ENCODE measurements at regions not wholly inside any gene's neighbourhood (a gene's known extent, or its start where the extent isn't known, plus 50 kb on each side); places are given as distances from the start of the nearest gene placed in this dataset.

DNA sequence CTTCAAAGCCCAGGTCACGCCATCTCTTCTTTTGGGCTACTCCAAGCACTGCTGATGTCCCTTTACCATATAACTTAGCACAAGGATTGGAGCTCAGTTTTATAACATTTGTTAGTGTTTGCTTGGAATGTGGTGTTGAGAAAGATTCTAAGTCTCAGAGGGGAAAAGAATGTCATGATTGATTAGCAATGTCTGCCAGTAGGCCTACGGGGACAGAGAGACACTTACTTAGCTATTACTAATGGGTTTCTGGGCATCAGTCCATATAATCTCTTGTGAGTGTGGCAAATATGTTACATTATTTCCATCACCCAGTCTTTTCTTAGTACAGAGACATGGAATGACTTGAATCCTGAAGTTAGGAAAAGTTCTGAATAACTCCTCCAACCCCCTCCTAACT is 75.4 kb upstream of the FSHB start (continued):
- TF ChIP-seq, protein P1, sequence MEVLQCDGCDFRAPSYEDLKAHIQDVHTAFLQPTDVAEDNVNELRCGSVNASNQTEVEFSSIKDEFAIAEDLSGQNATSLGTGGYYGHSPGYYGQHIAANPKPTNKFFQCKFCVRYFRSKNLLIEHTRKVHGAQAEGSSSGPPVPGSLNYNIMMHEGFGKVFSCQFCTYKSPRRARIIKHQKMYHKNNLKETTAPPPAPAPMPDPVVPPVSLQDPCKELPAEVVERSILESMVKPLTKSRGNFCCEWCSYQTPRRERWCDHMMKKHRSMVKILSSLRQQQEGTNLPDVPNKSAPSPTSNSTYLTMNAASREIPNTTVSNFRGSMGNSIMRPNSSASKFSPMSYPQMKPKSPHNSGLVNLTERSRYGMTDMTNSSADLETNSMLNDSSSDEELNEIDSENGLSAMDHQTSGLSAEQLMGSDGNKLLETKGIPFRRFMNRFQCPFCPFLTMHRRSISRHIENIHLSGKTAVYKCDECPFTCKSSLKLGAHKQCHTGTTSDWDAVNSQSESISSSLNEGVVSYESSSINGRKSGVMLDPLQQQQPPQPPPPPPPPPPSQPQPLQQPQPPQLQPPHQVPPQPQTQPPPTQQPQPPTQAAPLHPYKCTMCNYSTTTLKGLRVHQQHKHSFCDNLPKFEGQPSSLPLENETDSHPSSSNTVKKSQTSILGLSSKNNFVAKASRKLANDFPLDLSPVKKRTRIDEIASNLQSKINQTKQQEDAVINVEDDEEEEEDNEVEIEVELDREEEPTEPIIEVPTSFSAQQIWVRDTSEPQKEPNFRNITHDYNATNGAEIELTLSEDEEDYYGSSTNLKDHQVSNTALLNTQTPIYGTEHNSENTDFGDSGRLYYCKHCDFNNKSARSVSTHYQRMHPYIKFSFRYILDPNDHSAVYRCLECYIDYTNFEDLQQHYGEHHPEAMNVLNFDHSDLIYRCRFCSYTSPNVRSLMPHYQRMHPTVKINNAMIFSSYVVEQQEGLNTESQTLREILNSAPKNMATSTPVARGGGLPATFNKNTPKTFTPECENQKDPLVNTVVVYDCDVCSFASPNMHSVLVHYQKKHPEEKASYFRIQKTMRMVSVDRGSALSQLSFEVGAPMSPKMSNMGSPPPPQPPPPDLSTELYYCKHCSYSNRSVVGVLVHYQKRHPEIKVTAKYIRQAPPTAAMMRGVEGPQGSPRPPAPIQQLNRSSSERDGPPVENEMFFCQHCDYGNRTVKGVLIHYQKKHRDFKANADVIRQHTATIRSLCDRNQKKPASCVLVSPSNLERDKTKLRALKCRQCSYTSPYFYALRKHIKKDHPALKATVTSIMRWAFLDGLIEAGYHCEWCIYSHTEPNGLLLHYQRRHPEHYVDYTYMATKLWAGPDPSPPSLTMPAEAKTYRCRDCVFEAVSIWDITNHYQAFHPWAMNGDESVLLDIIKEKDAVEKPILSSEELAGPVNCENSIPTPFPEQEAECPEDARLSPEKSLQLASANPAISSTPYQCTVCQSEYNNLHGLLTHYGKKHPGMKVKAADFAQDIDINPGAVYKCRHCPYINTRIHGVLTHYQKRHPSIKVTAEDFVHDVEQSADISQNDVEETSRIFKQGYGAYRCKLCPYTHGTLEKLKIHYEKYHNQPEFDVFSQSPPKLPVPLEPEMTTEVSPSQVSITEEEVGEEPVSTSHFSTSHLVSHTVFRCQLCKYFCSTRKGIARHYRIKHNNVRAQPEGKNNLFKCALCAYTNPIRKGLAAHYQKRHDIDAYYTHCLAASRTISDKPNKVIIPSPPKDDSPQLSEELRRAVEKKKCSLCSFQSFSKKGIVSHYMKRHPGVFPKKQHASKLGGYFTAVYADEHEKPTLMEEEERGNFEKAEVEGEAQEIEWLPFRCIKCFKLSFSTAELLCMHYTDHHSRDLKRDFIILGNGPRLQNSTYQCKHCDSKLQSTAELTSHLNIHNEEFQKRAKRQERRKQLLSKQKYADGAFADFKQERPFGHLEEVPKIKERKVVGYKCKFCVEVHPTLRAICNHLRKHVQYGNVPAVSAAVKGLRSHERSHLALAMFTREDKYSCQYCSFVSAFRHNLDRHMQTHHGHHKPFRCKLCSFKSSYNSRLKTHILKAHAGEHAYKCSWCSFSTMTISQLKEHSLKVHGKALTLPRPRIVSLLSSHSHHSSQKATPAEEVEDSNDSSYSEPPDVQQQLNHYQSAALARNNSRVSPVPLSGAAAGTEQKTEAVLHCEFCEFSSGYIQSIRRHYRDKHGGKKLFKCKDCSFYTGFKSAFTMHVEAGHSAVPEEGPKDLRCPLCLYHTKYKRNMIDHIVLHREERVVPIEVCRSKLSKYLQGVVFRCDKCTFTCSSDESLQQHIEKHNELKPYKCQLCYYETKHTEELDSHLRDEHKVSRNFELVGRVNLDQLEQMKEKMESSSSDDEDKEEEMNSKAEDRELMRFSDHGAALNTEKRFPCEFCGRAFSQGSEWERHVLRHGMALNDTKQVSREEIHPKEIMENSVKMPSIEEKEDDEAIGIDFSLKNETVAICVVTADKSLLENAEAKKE (CRISPR knock-in tag; IDR thresholded peaks at IDR 0.05), result no peak

DNA sequence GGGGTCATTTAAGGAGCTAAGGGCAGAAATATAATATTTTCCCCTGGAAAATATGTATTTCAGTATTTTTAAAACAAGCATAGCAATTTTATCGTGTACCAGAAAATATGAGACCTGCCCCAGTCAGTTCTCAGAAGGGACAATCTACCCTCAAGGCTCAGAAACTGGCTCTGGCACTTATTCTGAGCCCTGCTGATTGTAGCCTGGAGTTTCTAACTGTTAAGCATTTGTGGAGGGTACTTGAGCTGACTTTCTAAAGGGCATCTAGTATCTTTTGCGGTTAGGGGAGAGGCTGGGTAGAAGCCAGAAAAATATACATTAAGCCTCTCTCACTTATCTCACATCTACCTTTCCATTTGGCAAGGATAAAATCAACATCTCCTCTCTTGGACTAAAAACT is 71.3 kb upstream of the FSHB start:
- H3K4me1 ChIP-seq (ENCODE audit: insufficient read depth), result no peaks in the 10 kb centered on the region
- no peak overlapping the region for H2AFZ ChIP-seq
- no peak overlapping the region for H3K4me3 Mint-ChIP-seq
- H3K79me2 ChIP-seq (replicated peaks; ENCODE audit: insufficient read depth), result no peaks in the 10 kb centered on the region
- no peak for DNase-seq (ENCODE audit: low spot score)
- H3K36me3 Mint-ChIP-seq (ENCODE audit: low read depth), result peaks cover 4% of the 10 kb centered on the region; the same call in 1 of the 3 replicates
- no peaks in the 10 kb centered on the region for H3K27me3 ChIP-seq (ENCODE audit: insufficient read depth)
- no peak overlapping the region for H3K27ac Mint-ChIP-seq
- no peak overlapping the region for H3K4me2 ChIP-seq
- no peaks in the 10 kb centered on the region for H3K4me1 Mint-ChIP-seq
- no peaks in the 10 kb centered on the region for H3K36me3 ChIP-seq (ENCODE audit: insufficient read depth)
- no peak overlapping the region for H3K27ac ChIP-seq (ENCODE audit: low read depth)
- H4K20me1 ChIP-seq (replicated peaks; ENCODE audit: insufficient read depth), result no peaks in the 10 kb centered on the region
- no peaks in the 10 kb centered on the region for H3K27me3 Mint-ChIP-seq (ENCODE audit: insufficient read depth, low read depth, poor library complexity)
- no peaks in the 10 kb centered on the region for H3F3A ChIP-seq (replicated peaks; ENCODE audit: low read depth)
- H3K9me2 ChIP-seq (ENCODE audit: insufficient read depth), result peaks cover 3% of the 10 kb centered on the region; the same call in 1 of the 2 replicates
- no peak for ATAC-seq
- H3K9me3 Mint-ChIP-seq, result peaks cover 17% of the 10 kb centered on the region
- H3K4me3 ChIP-seq, result no peak overlapping the region
- TF ChIP-seq ZNF114 (CRISPR knock-in tag; IDR thresholded peaks at IDR 0.05) (no peak), POLR2AphosphoS5 (IDR thresholded peaks at IDR 0.05; ENCODE audit: low read depth) (no peak), EZH2phosphoT487 (IDR thresholded peaks at IDR 0.05; ENCODE audit: unreplicated experiment) (no peak), EZH2 (IDR thresholded peaks at IDR 0.05; ENCODE audit: low read depth, unreplicated experiment) (no peak)
- TF ChIP-seq, protein P1 (CRISPR knock-in tag; IDR thresholded peaks at IDR 0.05), result no peak
- TF ChIP-seq, protein P2, sequence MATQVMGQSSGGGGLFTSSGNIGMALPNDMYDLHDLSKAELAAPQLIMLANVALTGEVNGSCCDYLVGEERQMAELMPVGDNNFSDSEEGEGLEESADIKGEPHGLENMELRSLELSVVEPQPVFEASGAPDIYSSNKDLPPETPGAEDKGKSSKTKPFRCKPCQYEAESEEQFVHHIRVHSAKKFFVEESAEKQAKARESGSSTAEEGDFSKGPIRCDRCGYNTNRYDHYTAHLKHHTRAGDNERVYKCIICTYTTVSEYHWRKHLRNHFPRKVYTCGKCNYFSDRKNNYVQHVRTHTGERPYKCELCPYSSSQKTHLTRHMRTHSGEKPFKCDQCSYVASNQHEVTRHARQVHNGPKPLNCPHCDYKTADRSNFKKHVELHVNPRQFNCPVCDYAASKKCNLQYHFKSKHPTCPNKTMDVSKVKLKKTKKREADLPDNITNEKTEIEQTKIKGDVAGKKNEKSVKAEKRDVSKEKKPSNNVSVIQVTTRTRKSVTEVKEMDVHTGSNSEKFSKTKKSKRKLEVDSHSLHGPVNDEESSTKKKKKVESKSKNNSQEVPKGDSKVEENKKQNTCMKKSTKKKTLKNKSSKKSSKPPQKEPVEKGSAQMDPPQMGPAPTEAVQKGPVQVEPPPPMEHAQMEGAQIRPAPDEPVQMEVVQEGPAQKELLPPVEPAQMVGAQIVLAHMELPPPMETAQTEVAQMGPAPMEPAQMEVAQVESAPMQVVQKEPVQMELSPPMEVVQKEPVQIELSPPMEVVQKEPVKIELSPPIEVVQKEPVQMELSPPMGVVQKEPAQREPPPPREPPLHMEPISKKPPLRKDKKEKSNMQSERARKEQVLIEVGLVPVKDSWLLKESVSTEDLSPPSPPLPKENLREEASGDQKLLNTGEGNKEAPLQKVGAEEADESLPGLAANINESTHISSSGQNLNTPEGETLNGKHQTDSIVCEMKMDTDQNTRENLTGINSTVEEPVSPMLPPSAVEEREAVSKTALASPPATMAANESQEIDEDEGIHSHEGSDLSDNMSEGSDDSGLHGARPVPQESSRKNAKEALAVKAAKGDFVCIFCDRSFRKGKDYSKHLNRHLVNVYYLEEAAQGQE (IDR thresholded peaks at IDR 0.05; ENCODE audit: unreplicated experiment), result no peak

Measured in GM23338 (cell line).